Activated CD4-positive, alpha-beta T cell treated with anti-CD3 and anti-CD28 coated beads, Interleukin-2, amount 10 ng/mL, durations not matched to agents 24 days and 14 days (primary cell): ENCODE measurements at regions not wholly inside any gene's neighbourhood (a gene's known extent, or its start where the extent isn't known, plus 50 kb on each side); places are given as distances from the start of the nearest gene placed in this dataset.
"Not testable (repeated sequence)": the region's sequence is repeated elsewhere in the genome, so short reads cannot be mapped to it uniquely, and the experiment has no call there.

ENCODE experiments used
- DNase-seq: peaks from one replicate; pipeline ENCODE4 v3.0.0; 2022
- H3K27ac Mint-ChIP-seq: one replicate; pipeline ENCODE4 v1.8.0; 2022; ENCODE audit warnings: mild to moderate bottlenecking, mixed read lengths
- H3K27me3 Mint-ChIP-seq: one replicate; pipeline ENCODE4 v1.8.0; 2022; ENCODE audit warnings: mixed read lengths
- H3K36me3 Mint-ChIP-seq: one replicate; pipeline ENCODE4 v1.8.0; 2022; ENCODE audit warnings: low read depth, mild to moderate bottlenecking, mixed read lengths
- H3K4me1 Mint-ChIP-seq: one replicate; pipeline ENCODE4 v1.8.0; 2021; ENCODE audit warnings: mixed read lengths
- H3K4me3 Mint-ChIP-seq: one replicate; pipeline ENCODE4 v1.8.0; 2022; ENCODE audit warnings: mild to moderate bottlenecking, moderate library complexity, mixed read lengths
- H3K9me3 Mint-ChIP-seq: one replicate; pipeline ENCODE4 v1.8.0; 2021; ENCODE audit warnings: mixed read lengths
- intact Hi-C: fragments of 100-400 bp; cut with micrococcal nuclease; formaldehyde crosslinking; loops from one replicate; pipeline ENCODE4 v1.15.1; 2023

DNA sequence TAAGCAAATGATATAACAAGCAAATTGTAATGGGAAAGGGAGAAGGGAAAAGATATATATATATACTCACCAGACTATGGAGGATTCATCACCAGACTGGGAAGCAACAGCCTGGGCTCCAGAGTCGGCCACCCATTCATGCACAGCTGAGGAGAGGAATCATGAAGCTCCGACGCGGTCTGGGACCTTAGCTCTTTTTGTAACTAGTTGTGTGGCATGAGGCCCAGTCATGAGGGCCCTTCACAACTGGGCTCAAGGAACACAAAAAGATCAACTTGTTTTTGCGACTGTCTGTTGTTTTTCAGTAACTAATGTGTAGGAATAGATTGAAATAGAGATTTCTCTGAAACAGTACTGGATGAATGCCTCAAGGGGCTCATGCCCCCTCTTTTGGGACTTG lies 911.2 kb downstream of the TYW1 start:
- Mint-ChIP-seq H3K27ac (no peak overlapping the region), H3K4me3 (no peak overlapping the region), H3K4me1 (no peaks in the 10 kb centered on the region), H3K27me3 (no peaks in the 10 kb centered on the region), H3K9me3 (peaks cover 11% of the 10 kb centered on the region), H3K36me3 (no peaks in the 10 kb centered on the region)
- intact Hi-C loops, result no loop called here
- DNase-seq, result no peak

- intact Hi-C loops, result no loop called here
- Mint-ChIP-seq H3K27ac (no peak overlapping the region), H3K9me3 (peaks cover 12% of the 10 kb centered on the region), H3K4me3 (no peak overlapping the region), H3K4me1 (no peaks in the 10 kb centered on the region), H3K27me3 (no peaks in the 10 kb centered on the region), H3K36me3 (no peaks in the 10 kb centered on the region)
- no peak for DNase-seq
Observed at GRCh38 chr7:67912437-67912836, 915.8 kb downstream of the TYW1 start.

DNA sequence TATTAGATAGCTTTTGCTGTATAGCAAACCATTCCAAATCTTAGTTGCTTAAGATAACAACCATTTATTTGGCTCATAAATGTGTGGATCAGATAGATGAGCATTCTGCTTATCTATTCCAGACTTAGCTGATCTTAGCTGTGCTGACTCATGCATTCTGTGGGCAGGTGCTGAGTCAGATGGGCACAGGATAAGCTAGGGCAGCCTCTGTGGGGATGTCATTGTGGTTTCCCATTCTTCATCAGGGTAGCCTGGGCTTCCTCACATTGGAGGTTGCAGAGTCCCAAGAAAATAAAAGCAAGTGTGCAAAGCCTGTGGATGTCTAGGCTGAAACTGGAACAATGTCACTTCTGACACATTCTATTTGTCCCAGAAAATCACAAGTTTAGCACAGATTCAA lies 917.0 kb downstream of the TYW1 start:
- Mint-ChIP-seq H3K9me3 (peaks cover 19% of the 10 kb centered on the region), H3K27me3 (no peaks in the 10 kb centered on the region), H3K27ac (no peak overlapping the region), H3K4me1 (no peaks in the 10 kb centered on the region), H3K36me3 (no peaks in the 10 kb centered on the region), H3K4me3 (no peak overlapping the region)
- intact Hi-C loops, result no loop called here
- DNase-seq, result no peak

GRCh38 chr7:67916111-67916510 lies 919.5 kb downstream of the TYW1 start:
- H3K27me3 Mint-ChIP-seq, H3K4me3 Mint-ChIP-seq, H3K4me1 Mint-ChIP-seq, DNase-seq, H3K36me3 Mint-ChIP-seq, intact Hi-C loops, H3K27ac Mint-ChIP-seq: not testable (repeated sequence)
- peaks cover 12% of the 10 kb centered on the region for H3K9me3 Mint-ChIP-seq

DNA sequence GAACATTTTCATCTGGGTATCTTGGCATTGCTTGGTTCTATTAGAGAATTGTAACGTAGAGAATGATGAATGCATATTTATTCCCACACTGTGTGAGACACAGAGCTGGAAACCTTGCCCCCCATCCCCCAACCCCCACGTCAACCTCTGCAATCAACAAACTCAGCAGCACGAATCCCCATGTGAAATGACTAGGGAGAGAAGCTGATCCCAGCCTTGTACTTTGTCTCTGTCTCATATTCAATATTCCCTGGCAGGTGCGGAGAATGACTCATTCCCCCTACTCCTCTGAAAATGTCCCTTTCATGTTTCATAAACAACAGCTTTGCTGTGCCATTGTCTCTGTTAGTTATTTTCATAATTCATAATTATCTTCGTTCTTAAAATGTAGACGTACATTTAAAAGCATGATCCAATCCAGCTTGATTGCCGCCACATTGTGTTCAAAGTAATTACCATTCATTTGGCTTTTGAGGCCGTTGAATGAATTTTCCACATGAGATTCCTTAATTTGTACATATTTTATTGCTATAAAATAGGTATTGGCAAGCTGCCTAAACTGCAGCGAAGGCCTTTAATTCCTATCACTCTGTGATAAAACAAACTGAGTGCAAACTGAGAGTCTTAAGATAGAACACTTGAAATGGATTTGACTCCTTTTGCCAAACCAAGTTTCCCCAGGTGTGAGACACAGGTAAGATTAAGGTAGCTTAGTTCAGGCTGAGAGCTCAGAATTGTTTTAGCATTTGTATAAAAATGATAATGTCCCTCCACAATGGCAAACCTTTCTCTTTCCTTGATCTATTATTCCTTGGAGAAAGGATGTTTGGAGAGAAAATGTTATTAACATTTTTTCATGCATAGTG lies 920.2 kb downstream of the TYW1 start:
- no peak overlapping the region for H3K4me3 Mint-ChIP-seq
- H3K4me1 Mint-ChIP-seq, result no peaks in the 10 kb centered on the region
- H3K27ac Mint-ChIP-seq, result no peak overlapping the region
- intact Hi-C loops, result no loop called here
- no peaks in the 10 kb centered on the region for H3K27me3 Mint-ChIP-seq
- DNase-seq, result no peak
- no peaks in the 10 kb centered on the region for H3K36me3 Mint-ChIP-seq
- peaks cover 11% of the 10 kb centered on the region for H3K9me3 Mint-ChIP-seq

GRCh38 chr7:67917437-67917755 lies 920.8 kb downstream of the TYW1 start:
- intact Hi-C loops, result no loop called here
- Mint-ChIP-seq H3K4me1 (no peaks in the 10 kb centered on the region), H3K36me3 (no peaks in the 10 kb centered on the region), H3K27me3 (no peaks in the 10 kb centered on the region), H3K4me3 (no peak overlapping the region), H3K9me3 (peaks cover 11% of the 10 kb centered on the region), H3K27ac (no peak overlapping the region)
- no peak for DNase-seq

DNA sequence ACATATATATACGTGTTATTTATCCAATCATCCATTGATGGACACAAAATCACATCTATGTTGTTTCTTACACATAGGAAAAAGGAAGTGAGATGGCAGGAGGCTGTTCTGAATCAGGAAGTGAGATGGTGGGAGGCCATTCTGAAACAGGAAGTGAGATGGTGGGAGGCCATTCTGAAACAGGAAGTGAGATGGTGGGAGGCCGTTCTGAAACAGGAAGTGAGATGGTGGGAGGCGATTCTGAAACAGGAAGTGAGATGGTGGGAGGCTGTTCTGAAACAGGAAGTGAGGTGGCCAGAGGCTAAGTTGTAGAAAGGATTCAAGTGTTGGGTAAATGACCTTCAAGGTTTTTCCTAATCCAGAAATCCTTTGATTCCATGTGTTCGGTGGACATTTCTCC lies 921.5 kb downstream of the TYW1 start:
- Mint-ChIP-seq H3K9me3 (peaks cover 11% of the 10 kb centered on the region), H3K4me3 (no peak overlapping the region), H3K36me3 (no peaks in the 10 kb centered on the region), H3K27me3 (no peaks in the 10 kb centered on the region), H3K4me1 (no peaks in the 10 kb centered on the region), H3K27ac (no peak overlapping the region)
- intact Hi-C loops, result no loop called here
- no peak for DNase-seq

- H3K27ac Mint-ChIP-seq, result no peak overlapping the region
- DNase-seq, result no peak
- no peaks in the 10 kb centered on the region for H3K36me3 Mint-ChIP-seq
- no peaks in the 10 kb centered on the region for H3K27me3 Mint-ChIP-seq
- H3K4me3 Mint-ChIP-seq, result no peak overlapping the region
- H3K4me1 Mint-ChIP-seq, result no peaks in the 10 kb centered on the region
- intact Hi-C loops, result no loop called here
- peaks cover 9% of the 10 kb centered on the region for H3K9me3 Mint-ChIP-seq
Observed at GRCh38 chr7:67923286-67923685, 926.7 kb downstream of the TYW1 start.

GRCh38 chr7:67928141-67928540 lies 931.5 kb downstream of the TYW1 start:
- Mint-ChIP-seq H3K4me1 (no peaks in the 10 kb centered on the region), H3K27ac (no peak overlapping the region), H3K4me3 (no peak overlapping the region), H3K36me3 (no peaks in the 10 kb centered on the region), H3K9me3 (peaks cover 17% of the 10 kb centered on the region), H3K27me3 (no peaks in the 10 kb centered on the region)
- DNase-seq, result no peak
- intact Hi-C loops, result no loop called here

GRCh38 chr7:67936447-67936846 lies 939.8 kb downstream of the TYW1 start:
- peaks cover 13% of the 10 kb centered on the region for H3K9me3 Mint-ChIP-seq
- H3K27me3 Mint-ChIP-seq, H3K27ac Mint-ChIP-seq, DNase-seq, H3K36me3 Mint-ChIP-seq, H3K4me3 Mint-ChIP-seq, H3K4me1 Mint-ChIP-seq, intact Hi-C loops: not testable (repeated sequence)

DNA sequence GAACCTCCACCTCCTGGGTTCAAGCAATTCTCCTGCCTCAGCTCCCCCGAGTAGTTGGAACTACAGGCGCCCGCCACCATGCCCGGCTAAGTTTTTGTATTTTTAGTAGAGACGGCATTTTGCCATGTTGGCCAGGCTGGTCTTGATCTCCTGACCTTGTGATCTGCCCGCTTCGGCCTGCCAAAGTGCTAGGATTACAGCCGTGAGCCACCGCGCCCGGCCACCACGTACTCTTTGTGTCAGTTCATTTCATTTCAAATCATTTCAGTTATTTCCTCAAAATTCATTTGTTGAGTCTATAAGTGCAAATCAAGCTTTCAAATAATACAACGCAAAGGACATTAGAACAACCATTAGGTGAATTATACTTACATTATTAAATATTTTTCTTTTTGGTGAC lies 943.8 kb downstream of the TYW1 start:
- Mint-ChIP-seq H3K27me3 (no peaks in the 10 kb centered on the region), H3K27ac (no peak overlapping the region), H3K4me1 (no peaks in the 10 kb centered on the region), H3K36me3 (no peaks in the 10 kb centered on the region), H3K9me3 (peaks cover 15% of the 10 kb centered on the region), H3K4me3 (no peak overlapping the region)
- no peak for DNase-seq
- intact Hi-C loops, result no loop called here

DNA sequence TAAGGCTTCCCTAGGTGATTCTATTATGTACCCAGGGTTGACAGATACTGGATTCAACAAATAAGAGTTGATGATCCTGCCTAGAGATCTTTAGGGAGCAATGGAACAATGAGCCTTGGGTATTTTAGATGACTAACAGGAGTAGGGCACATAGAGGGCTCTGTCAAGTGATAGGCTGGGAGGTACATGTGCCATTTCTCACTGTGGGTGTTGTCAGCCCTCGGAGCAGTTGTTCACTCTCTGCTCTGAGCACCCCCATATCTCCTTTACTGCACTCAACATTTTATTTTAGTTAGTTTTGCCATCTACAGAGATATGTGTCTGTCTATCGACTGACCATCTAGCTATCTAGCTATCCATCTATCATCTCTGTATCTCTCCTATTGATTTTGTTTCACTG lies 950.6 kb downstream of the TYW1 start:
- Mint-ChIP-seq H3K27ac (no peak overlapping the region), H3K27me3 (no peaks in the 10 kb centered on the region), H3K4me3 (no peak overlapping the region), H3K9me3 (peaks cover 22% of the 10 kb centered on the region), H3K36me3 (no peaks in the 10 kb centered on the region), H3K4me1 (no peaks in the 10 kb centered on the region)
- DNase-seq, result no peak
- intact Hi-C loops, result no loop called here

DNA sequence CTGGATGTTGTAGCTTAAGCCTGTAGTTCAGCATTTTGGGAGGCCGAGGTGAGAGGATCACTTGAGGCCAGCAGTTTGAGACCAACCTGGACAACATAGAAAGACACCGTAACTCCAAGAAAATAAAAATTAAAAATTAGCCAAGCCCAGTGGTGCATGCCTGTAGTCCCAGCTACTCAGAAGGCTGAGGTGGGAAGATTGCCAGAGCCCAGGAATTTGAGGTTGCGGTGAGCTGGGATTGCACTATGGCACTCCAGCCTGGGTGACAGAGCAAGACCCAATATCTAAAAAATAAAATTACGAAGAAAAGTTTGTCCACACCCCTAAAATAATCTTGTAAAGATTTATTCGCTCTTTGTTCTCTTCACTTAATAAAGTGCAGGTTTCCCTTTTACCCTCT lies 951.0 kb downstream of the TYW1 start:
- no peak for DNase-seq
- H3K27me3 Mint-ChIP-seq, result no peaks in the 10 kb centered on the region
- H3K9me3 Mint-ChIP-seq, result peaks cover 22% of the 10 kb centered on the region
- no peak overlapping the region for H3K4me3 Mint-ChIP-seq
- H3K36me3 Mint-ChIP-seq, result no peaks in the 10 kb centered on the region
- intact Hi-C loops, result no loop called here
- no peak overlapping the region for H3K27ac Mint-ChIP-seq
- H3K4me1 Mint-ChIP-seq, result no peaks in the 10 kb centered on the region

DNA sequence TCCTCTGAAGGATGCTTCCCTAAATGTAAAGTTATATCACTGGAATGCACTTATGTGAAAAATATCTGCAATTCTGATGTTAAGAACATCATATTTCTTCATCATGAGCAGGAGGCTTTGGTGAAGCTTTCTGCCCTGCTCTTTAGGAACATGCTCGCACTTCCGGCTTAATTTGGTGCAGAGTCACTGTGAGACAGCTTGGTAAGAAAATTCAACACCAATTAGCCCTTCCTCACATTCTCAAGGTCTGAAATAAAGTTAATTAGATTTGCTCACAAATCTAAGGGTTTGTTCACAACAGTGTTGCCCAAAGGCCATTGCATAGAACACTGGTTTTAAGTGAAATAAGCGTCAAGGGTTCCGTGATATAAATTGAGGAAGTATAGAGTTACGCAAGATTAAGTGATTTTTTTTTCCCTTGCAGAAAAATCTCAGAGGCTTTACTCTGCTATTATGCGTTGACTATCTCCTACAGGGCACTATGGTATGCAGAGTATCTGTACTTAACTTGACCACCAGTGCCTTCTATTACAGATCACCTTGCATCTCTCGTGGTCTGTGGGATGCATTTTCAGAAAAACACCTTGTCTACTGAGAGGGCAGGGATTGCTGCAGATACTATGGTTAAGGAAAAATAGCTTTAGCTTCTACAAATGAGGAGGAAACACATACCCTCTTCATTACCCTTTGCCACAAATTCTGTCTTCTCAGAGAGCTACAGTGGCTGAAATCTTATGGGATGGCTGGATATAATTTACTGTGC lies 953.9 kb downstream of the TYW1 start:
- no peak overlapping the region for H3K4me3 Mint-ChIP-seq
- H3K4me1 Mint-ChIP-seq, result no peaks in the 10 kb centered on the region
- H3K27ac Mint-ChIP-seq, result no peak overlapping the region
- no peaks in the 10 kb centered on the region for H3K36me3 Mint-ChIP-seq
- intact Hi-C loops, result no loop called here
- no peak for DNase-seq
- no peaks in the 10 kb centered on the region for H3K27me3 Mint-ChIP-seq
- H3K9me3 Mint-ChIP-seq, result peaks cover 25% of the 10 kb centered on the region
